ENCODE measurements at regions not wholly inside any gene's neighbourhood (a gene's known extent, or its start where the extent isn't known, plus 50 kb on each side); places are given as distances from the start of the nearest gene placed in this dataset.

- TF ChIP-seq CTCF (IDR thresholded peaks at IDR 0.05) (no peak), POLR2A (IDR thresholded peaks at IDR 0.05) (no peak)
These were observed 287.8 kb downstream of the MTRR start for GRCh38 chr5:8156706-8157105.

Data from lower leg skin (tissue), 3 donors.